H9 (cell line): ENCODE measurements at regions not wholly inside any gene's neighbourhood (a gene's known extent, or its start where the extent isn't known, plus 50 kb on each side); places are given as distances from the start of the nearest gene placed in this dataset.

Experiments
- DNase-seq: peaks from one replicate; pipeline ENCODE4 v3.0.0-alpha.2; 2017
- H2AFZ ChIP-seq: one replicate; pipeline ENCODE4 v1.6.1; 2013; ENCODE audit warnings: mild to moderate bottlenecking, low read length, control low read depth, moderate library complexity
- H2AK5ac ChIP-seq: 2 replicates; pipeline ENCODE4 v1.6.1; 2013; ENCODE audit warnings: low read length, control low read depth, mixed read lengths; ENCODE audit not compliant: insufficient read length
- H2BK120ac ChIP-seq: one replicate; pipeline ENCODE4 v1.6.1; 2013; ENCODE audit warnings: low read depth, mild to moderate bottlenecking, low read length, control low read depth, inconsistent platforms; ENCODE audit not compliant: poor library complexity, severe bottlenecking
- H2BK12ac ChIP-seq: 2 replicates; pipeline ENCODE4 v1.6.1; 2013; ENCODE audit warnings: low read length, control low read depth, mixed read lengths, low read depth; ENCODE audit not compliant: insufficient read length
- H2BK15ac ChIP-seq: 2 replicates; pipeline ENCODE4 v1.6.1; 2013; ENCODE audit warnings: low read depth, low read length, control low read depth
- H2BK20ac ChIP-seq: one replicate; pipeline ENCODE4 v1.6.1; 2013; ENCODE audit warnings: low read depth, mild to moderate bottlenecking, low read length, control low read depth, inconsistent platforms; ENCODE audit not compliant: poor library complexity, severe bottlenecking
- H2BK5ac ChIP-seq: 2 replicates; pipeline ENCODE4 v1.6.1; 2013; ENCODE audit warnings: low read length, control low read depth, mixed read lengths; ENCODE audit not compliant: insufficient read length
- H3K14ac ChIP-seq: 2 replicates; pipeline ENCODE4 v1.6.1; 2013; ENCODE audit warnings: low read length, control low read depth; ENCODE audit not compliant: insufficient read depth
- H3K18ac ChIP-seq: 2 replicates; pipeline ENCODE4 v1.6.1; 2013; ENCODE audit warnings: low read depth, mild to moderate bottlenecking, mixed read lengths, low read length, control low read depth; ENCODE audit not compliant: insufficient read length
- H3K23ac ChIP-seq: 2 replicates; pipeline ENCODE4 v1.6.1; 2013; ENCODE audit warnings: low read length, control low read depth, mixed read lengths, low read depth; ENCODE audit not compliant: insufficient read length
- H3K23me2 ChIP-seq: 2 replicates; pipeline ENCODE4 v1.6.1; 2013; ENCODE audit warnings: low read depth, mild to moderate bottlenecking, mixed read lengths, low read length, control low read depth; ENCODE audit not compliant: insufficient read length, poor library complexity, severe bottlenecking
- H3K27ac ChIP-seq: 2 replicates; pipeline ENCODE4 v1.5.1; 2013; ENCODE audit warnings: low read length, control low read depth, mixed read lengths, low read depth; ENCODE audit not compliant: insufficient read length
- H3K27me3 ChIP-seq: 2 replicates; pipeline ENCODE4 v1.6.1; 2013; ENCODE audit warnings: low read length, control low read depth, inconsistent platforms; ENCODE audit not compliant: insufficient read depth
- H3K4ac ChIP-seq: 2 replicates; pipeline ENCODE4 v1.6.1; 2013; ENCODE audit warnings: low read depth, mild to moderate bottlenecking, control low read depth, inconsistent platforms, low read length, moderate library complexity
- H3K4me1 ChIP-seq: 2 replicates; pipeline ENCODE4 v1.6.1; 2013; ENCODE audit warnings: low read length, control low read depth, inconsistent platforms; ENCODE audit not compliant: insufficient read depth
- H3K4me2 ChIP-seq: 2 replicates; pipeline ENCODE4 v1.6.1; 2013; ENCODE audit warnings: low read length, control low read depth, mixed read lengths; ENCODE audit not compliant: insufficient read length, insufficient read depth
- H3K56ac ChIP-seq: 2 replicates; pipeline ENCODE4 v1.6.1; 2013; ENCODE audit warnings: low read depth, mild to moderate bottlenecking, mixed read lengths, low read length, control low read depth; ENCODE audit not compliant: insufficient read length
- H3K79me1 ChIP-seq: 2 replicates; pipeline ENCODE4 v1.6.1; 2013; ENCODE audit warnings: low read depth, mild to moderate bottlenecking, moderate library complexity, low read length, control low read depth, inconsistent platforms; ENCODE audit not compliant: insufficient read depth, poor library complexity, severe bottlenecking
- H3K79me2 ChIP-seq: 2 replicates; pipeline ENCODE4 v1.6.1; 2013; ENCODE audit warnings: low read length, control low read depth, inconsistent platforms; ENCODE audit not compliant: insufficient read depth
- H3K9ac ChIP-seq: 2 replicates; pipeline ENCODE4 v1.6.1; 2013; ENCODE audit warnings: low read length, control low read depth, mixed read lengths; ENCODE audit not compliant: insufficient read length; ENCODE audit errors: extremely low read depth
- H3K9me3 ChIP-seq: one replicate; pipeline ENCODE4 v1.6.1; 2013; ENCODE audit warnings: low read depth, low read length, inconsistent platforms; ENCODE audit not compliant: control insufficient read depth
- H3T11ph ChIP-seq: one replicate; pipeline ENCODE4 v1.6.1; 2013; ENCODE audit warnings: mild to moderate bottlenecking, low read length, control low read depth, inconsistent platforms
- H4K20me1 ChIP-seq: one replicate; pipeline ENCODE4 v1.6.1; 2013; ENCODE audit not compliant: control insufficient read depth, insufficient read length, insufficient read depth
- H4K5ac ChIP-seq: 2 replicates; pipeline ENCODE4 v1.6.1; 2013; ENCODE audit warnings: low read depth, mild to moderate bottlenecking, mixed read lengths, low read length, control low read depth; ENCODE audit not compliant: insufficient read length
- H4K8ac ChIP-seq: replicated peaks from 2 replicates; pipeline ENCODE4 v1.6.1; 2013; ENCODE audit warnings: low read length, control low read depth, mixed read lengths, low read depth; ENCODE audit not compliant: insufficient read length
- H4K91ac ChIP-seq: 2 replicates; pipeline ENCODE4 v1.6.1; 2013; ENCODE audit warnings: low read depth, mild to moderate bottlenecking, moderate library complexity, mixed read lengths, low read length, control low read depth; ENCODE audit not compliant: insufficient read length
- H3K27ac Mint-ChIP-seq, 3 experiments: 2 replicates in 2 of 3; 3 replicates in 1 of 3; pipeline ENCODE4 v1.8.0; 2020 to 2021; ENCODE audit warnings: mixed read lengths in 3 of 3, mild to moderate bottlenecking in 1 of 3, moderate library complexity in 1 of 3
- H3K27me3 Mint-ChIP-seq: 2 replicates; pipeline ENCODE4 v1.8.0; 2021; ENCODE audit warnings: low read depth, mild to moderate bottlenecking, moderate library complexity, mixed read lengths
- H3K36me3 Mint-ChIP-seq, 3 experiments: 2 replicates in 2 of 3; 3 replicates in 1 of 3; pipeline ENCODE4 v1.8.0; 2020 to 2021; ENCODE audit warnings: low read depth in 3 of 3, mixed read lengths in 3 of 3; ENCODE audit not compliant: insufficient read depth in 1 of 3
- H3K4me1 Mint-ChIP-seq, 2 experiments: 2 replicates each; pipeline ENCODE4 v1.8.0; 2020; ENCODE audit warnings: mixed read lengths in 2 of 2
- H3K4me3 Mint-ChIP-seq, 2 experiments: 2 replicates in 1 of 2; 3 replicates in 1 of 2; pipeline ENCODE4 v1.8.0; 2020 to 2021; ENCODE audit warnings: mild to moderate bottlenecking in 2 of 2, mixed read lengths in 2 of 2, moderate library complexity in 1 of 2
- H3K9me3 Mint-ChIP-seq, 2 experiments: 2 replicates in 1 of 2; 3 replicates in 1 of 2; pipeline ENCODE4 v1.8.0; 2020; ENCODE audit warnings: mild to moderate bottlenecking in 2 of 2, mixed read lengths in 2 of 2, moderate library complexity in 1 of 2
- WGBS: extraction: QIAGEN DNeasy Blood & Tissue Kit; methylation state at CpG from one replicate; pipeline ENCODE4 v1.1.7; 2013; ENCODE audit warnings: missing lambda C conversion rate, low lambda C conversion rate, mixed read lengths; ENCODE audit not compliant: insufficient read length; ENCODE audit errors: extremely low coverage; 5-methylcytosine and 5-hydroxymethylcytosine counted together
- TF ChIP-seq, protein P1 (sequence below): fragments of 200-600 bp; sonication (generic); conservative IDR thresholded peaks from 3 replicates; pipeline ENCODE4 v1.8.0; 2021; ENCODE audit warnings: antibody characterized with exemption, mild to moderate bottlenecking

DNA sequence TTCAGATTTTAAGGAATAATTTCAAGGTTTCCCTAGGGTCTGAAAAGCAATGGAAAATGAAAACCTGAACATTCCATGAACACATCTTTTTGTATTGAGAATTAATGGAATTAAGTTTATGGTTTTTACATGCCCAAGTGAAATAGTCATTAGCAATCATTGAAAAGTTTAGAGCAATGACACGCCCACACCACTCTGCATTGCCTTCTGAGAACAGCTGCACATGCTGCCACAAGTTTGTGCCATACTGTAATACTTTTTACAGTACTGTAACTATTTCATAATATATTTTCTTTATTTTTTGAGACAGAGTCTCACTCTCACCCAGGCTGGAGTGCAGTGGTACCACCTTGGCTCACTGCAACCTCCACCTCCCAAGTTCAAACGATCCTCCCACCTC is 345.2 kb upstream of the PMFBP1 start:
- Mint-ChIP-seq H3K27me3 (no peaks in the 10 kb centered on the region), H3K9me3 (peaks cover 8 to 10% of the 10 kb centered on the region in 2 experiments), H3K36me3 (peaks cover 15 to 27% (median 17%) of the 10 kb centered on the region in 3 experiments), H3K4me1 (no peaks in the 10 kb centered on the region), H3K4me3 (no peak overlapping the region), H3K27ac (no peak overlapping the region)
- Histone ChIP-seq H3K18ac (no peak overlapping the region), H3T11ph (no peak overlapping the region), H3K4me1 (no peaks in the 10 kb centered on the region), H4K91ac (no peak overlapping the region), H2AFZ (no peak overlapping the region), H3K4me2 (no peak overlapping the region), H3K79me2 (no peaks in the 10 kb centered on the region), H3K79me1 (no peaks in the 10 kb centered on the region), H3K4ac (no peak overlapping the region), H3K9ac (no peak overlapping the region), H4K20me1 (no peaks in the 10 kb centered on the region), H3K27ac (no peak overlapping the region), H2BK12ac (no peak overlapping the region), H3K14ac (no peak overlapping the region), H2AK5ac (no peak overlapping the region), H3K27me3 (no peaks in the 10 kb centered on the region), H3K23me2 (no peaks in the 10 kb centered on the region), H2BK15ac (no peak overlapping the region), H3K9me3 (peaks cover 7% of the 10 kb centered on the region), H4K8ac (no peak overlapping the region), H2BK5ac (no peak overlapping the region), H3K23ac (no peak overlapping the region), H2BK120ac (no peak overlapping the region), H2BK20ac (no peak overlapping the region), H4K5ac (no peak overlapping the region), H3K56ac (no peak overlapping the region)
- no peak for DNase-seq
- WGBS = no CpG with 5 or more reads among the region's 2 CpGs
- TF ChIP-seq, protein P1, sequence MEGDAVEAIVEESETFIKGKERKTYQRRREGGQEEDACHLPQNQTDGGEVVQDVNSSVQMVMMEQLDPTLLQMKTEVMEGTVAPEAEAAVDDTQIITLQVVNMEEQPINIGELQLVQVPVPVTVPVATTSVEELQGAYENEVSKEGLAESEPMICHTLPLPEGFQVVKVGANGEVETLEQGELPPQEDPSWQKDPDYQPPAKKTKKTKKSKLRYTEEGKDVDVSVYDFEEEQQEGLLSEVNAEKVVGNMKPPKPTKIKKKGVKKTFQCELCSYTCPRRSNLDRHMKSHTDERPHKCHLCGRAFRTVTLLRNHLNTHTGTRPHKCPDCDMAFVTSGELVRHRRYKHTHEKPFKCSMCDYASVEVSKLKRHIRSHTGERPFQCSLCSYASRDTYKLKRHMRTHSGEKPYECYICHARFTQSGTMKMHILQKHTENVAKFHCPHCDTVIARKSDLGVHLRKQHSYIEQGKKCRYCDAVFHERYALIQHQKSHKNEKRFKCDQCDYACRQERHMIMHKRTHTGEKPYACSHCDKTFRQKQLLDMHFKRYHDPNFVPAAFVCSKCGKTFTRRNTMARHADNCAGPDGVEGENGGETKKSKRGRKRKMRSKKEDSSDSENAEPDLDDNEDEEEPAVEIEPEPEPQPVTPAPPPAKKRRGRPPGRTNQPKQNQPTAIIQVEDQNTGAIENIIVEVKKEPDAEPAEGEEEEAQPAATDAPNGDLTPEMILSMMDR = no peak
